Gastroesophageal sphincter (tissue), 3 donors: ENCODE measurements at regions not wholly inside any gene's neighbourhood (a gene's known extent, or its start where the extent isn't known, plus 50 kb on each side); places are given as distances from the start of the nearest gene placed in this dataset.

Source experiments
- CTCF ChIP-seq, 4 experiments: fragments of 200-600 bp in 2 of 4; fragments of 450-650 bp in 2 of 4; sonication (generic) in 1 of 4; IDR thresholded peaks; one replicate each; pipeline ENCODE4 v1.5.1; 2017 to 2019; ENCODE audit warnings: antibody characterized with exemption in 4 of 4, mild to moderate bottlenecking in 2 of 4, moderate library complexity in 2 of 4
- POLR2A ChIP-seq, 2 donors: fragments of 450-650 bp; IDR thresholded peaks; one replicate each; pipeline ENCODE4 v1.6.1; 2017; ENCODE audit warnings: antibody characterized with exemption in 2 of 2, mild to moderate bottlenecking in 2 of 2, moderate library complexity in 1 of 2

- TF ChIP-seq CTCF (IDR thresholded peaks at IDR 0.05), result no peak
- no peak for TF ChIP-seq POLR2A (IDR thresholded peaks at IDR 0.05)
Measured at GRCh38 chr13:47239025-47239424, 342.2 kb upstream of the HTR2A start.
